Suprapubic skin (tissue), 4 donors: ENCODE measurements at regions not wholly inside any gene's neighbourhood (a gene's known extent, or its start where the extent isn't known, plus 50 kb on each side); places are given as distances from the start of the nearest gene placed in this dataset.

ENCODE experiments used
- DNase-seq, 2 donors: peaks; one replicate each; pipeline ENCODE4 v3.0.0-alpha.2; 2019; ENCODE audit warnings: low spot score in 2 of 2
- H3K27ac ChIP-seq: fragments of 200-600 bp; sonication (generic); one replicate; pipeline ENCODE4 v1.5.1; 2019
- H3K27me3 ChIP-seq: fragments of 200-600 bp; sonication (generic); one replicate; pipeline ENCODE4 v1.5.1; 2019
- H3K36me3 ChIP-seq: fragments of 200-600 bp; sonication (generic); one replicate; pipeline ENCODE4 v1.5.1; 2019
- H3K4me1 ChIP-seq: fragments of 200-600 bp; sonication (generic); one replicate; pipeline ENCODE4 v1.5.1; 2019
- H3K4me3 ChIP-seq: fragments of 200-600 bp; sonication (generic); one replicate; pipeline ENCODE4 v1.5.1; 2019; ENCODE audit warnings: mild to moderate bottlenecking
- H3K9me3 ChIP-seq: fragments of 200-600 bp; sonication (generic); one replicate; pipeline ENCODE4 v1.5.1; 2019
- EP300 ChIP-seq: sonication (generic); formaldehyde crosslinking; IDR thresholded peaks from one replicate; pipeline ENCODE4 v1.6.1; 2017; ENCODE audit warnings: antibody characterized with exemption
- POLR2A ChIP-seq, 2 donors: fragments of 450-650 bp; IDR thresholded peaks; one replicate each; pipeline ENCODE4 v1.6.1; 2017; ENCODE audit warnings: antibody characterized with exemption in 2 of 2, mild to moderate bottlenecking in 2 of 2, moderate library complexity in 2 of 2
- POLR2AphosphoS5 ChIP-seq, 3 donors: sonication (generic); formaldehyde crosslinking; IDR thresholded peaks; one replicate each; pipeline ENCODE4 v1.6.1; 2017; ENCODE audit warnings: antibody characterized with exemption in 3 of 3
- WGBS: methylation state at CpG from one replicate; pipeline ENCODE4 v1.1.5; 2018; 5-methylcytosine and 5-hydroxymethylcytosine counted together
- TF ChIP-seq, protein P1 (sequence below), 2 donors: fragments of 200-600 bp in 1 of 2; fragments of 450-650 bp in 1 of 2; sonication (generic) in 1 of 2; IDR thresholded peaks; one replicate each; pipeline ENCODE4 v1.5.1; 2016 to 2019; ENCODE audit warnings: antibody characterized with exemption in 2 of 2, mild to moderate bottlenecking in 1 of 2, moderate library complexity in 1 of 2

DNA sequence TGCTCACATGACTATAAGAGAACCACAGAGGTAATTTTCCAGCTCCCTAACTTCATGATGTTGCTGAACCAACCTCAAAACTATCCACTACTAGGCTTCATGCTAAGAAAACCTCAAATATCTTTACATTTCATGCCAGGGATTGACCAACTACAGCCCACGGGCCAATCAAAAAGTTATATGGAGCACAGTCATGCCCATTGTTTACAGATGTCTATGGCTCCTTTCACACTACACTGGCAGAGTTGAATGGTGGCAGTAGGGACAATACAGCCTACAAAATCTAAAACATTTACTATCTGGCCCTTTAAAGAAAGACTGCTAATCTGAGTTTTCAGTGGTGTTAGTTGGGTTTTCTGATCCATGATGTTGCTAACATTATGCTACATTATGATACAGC lies 154.8 kb downstream of the TM2D1 start:
- 77% methylated on average over 1 of the region's 1 CpG for WGBS
- no peak for DNase-seq
- Histone ChIP-seq H3K4me3 (no peak overlapping the region), H3K27me3 (no peaks in the 10 kb centered on the region), H3K36me3 (no peaks in the 10 kb centered on the region), H3K4me1 (no peaks in the 10 kb centered on the region), H3K27ac (no peak overlapping the region), H3K9me3 (peaks cover 14% of the 10 kb centered on the region)
- TF ChIP-seq, protein P1, sequence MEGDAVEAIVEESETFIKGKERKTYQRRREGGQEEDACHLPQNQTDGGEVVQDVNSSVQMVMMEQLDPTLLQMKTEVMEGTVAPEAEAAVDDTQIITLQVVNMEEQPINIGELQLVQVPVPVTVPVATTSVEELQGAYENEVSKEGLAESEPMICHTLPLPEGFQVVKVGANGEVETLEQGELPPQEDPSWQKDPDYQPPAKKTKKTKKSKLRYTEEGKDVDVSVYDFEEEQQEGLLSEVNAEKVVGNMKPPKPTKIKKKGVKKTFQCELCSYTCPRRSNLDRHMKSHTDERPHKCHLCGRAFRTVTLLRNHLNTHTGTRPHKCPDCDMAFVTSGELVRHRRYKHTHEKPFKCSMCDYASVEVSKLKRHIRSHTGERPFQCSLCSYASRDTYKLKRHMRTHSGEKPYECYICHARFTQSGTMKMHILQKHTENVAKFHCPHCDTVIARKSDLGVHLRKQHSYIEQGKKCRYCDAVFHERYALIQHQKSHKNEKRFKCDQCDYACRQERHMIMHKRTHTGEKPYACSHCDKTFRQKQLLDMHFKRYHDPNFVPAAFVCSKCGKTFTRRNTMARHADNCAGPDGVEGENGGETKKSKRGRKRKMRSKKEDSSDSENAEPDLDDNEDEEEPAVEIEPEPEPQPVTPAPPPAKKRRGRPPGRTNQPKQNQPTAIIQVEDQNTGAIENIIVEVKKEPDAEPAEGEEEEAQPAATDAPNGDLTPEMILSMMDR (IDR thresholded peaks at IDR 0.05) = no peak
- no peak for TF ChIP-seq POLR2A (IDR thresholded peaks at IDR 0.05)
- TF ChIP-seq POLR2AphosphoS5 (IDR thresholded peaks at IDR 0.05) = no peak

DNA sequence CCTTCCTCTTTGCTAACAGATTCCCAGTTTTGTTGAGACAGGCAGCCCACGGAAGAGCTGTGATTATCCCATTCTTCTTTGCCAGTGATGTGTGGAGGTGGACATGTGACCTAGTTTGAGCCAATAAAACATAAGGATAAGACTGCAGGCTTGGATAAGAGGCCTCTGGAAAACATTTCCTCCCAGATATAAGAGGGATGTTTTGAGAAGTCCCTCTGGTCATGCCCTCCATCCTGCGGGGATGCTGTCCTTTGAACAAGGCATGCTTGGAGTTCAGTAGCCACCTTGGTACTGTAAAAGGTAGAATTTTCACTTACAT lies 155.7 kb downstream of the TM2D1 start:
- no peak for DNase-seq
- Histone ChIP-seq H3K4me3 (no peak overlapping the region), H3K9me3 (peaks cover 14% of the 10 kb centered on the region), H3K4me1 (no peaks in the 10 kb centered on the region), H3K36me3 (no peaks in the 10 kb centered on the region), H3K27ac (no peak overlapping the region), H3K27me3 (no peaks in the 10 kb centered on the region)
- TF ChIP-seq, protein P1 (IDR thresholded peaks at IDR 0.05) = no peak
- TF ChIP-seq EP300 (no peak), POLR2AphosphoS5 (IDR thresholded peaks at IDR 0.05) (no peak), POLR2A (IDR thresholded peaks at IDR 0.05) (no peak)
- 62% methylated on average over 2 of the region's 2 CpGs for WGBS

DNA sequence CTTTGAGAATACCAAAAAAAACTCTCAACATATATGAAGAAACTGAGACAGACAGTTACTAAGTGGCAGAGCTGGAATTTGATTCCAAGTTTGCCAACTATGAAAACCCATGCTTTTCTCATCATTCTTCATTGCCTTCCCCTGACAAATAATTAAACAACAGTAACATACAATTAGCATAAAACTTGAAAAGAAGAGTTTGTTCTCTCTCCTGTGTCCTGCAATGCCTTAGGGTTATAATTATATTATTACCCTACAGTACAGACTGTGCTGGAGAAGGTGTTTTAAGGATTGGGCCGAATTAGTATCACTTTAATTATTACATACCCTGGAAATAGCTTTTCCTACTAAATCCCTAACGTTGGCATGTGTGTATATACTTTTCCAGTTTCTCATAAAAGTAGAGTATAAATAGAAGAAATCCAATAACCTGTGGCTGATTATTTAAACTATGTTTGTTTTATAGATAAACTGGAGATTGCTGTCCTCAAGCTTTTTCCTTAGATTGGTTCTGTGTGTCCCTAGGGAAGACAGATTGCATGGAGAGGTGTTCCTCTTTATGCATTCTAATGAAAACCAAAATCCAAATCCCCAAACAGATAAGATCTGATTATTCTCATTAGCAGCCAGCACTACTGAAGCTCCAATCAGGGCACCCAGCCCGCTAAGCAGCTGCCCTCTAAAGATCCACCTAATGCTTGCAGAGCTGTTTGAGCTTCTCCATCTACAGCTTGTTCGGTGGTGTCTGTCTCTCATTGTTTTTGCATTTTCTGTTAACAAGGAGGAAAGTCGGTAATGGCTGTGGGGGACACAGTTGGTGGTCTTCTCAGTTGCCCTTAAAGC lies 156.3 kb downstream of the TM2D1 start:
- Histone ChIP-seq H3K27me3 (no peaks in the 10 kb centered on the region), H3K36me3 (no peaks in the 10 kb centered on the region), H3K9me3 (peaks cover 14% of the 10 kb centered on the region), H3K4me1 (no peaks in the 10 kb centered on the region), H3K4me3 (no peak overlapping the region), H3K27ac (no peak overlapping the region)
- WGBS = 41% methylated on average over 5 of the region's 5 CpGs
- TF ChIP-seq, protein P1 (IDR thresholded peaks at IDR 0.05) = no peak
- TF ChIP-seq POLR2AphosphoS5 (IDR thresholded peaks at IDR 0.05) (no peak), POLR2A (IDR thresholded peaks at IDR 0.05) (no peak), EP300 (no peak)
- DNase-seq = no peak

DNA sequence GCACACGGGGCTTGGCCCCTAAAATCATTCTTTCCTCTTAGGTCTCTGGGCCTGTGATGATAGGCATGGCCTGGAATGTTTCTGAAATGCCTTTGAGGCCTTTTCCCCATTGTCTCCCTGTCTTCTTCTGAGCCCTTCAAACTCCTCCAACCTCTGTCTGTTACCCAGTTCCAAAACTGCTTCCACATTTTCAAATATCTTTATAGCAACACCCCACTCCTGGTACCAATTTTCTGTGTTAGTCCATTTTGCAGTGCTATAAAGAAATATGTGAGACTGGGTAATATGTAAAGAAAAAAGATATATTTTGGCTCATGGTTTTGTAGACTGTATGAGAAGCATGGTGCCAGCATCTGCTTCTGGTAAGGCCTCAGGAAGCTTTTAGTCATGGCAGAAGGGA lies 158.8 kb downstream of the TM2D1 start:
- Histone ChIP-seq H3K27ac (no peak overlapping the region), H3K9me3 (peaks cover 14% of the 10 kb centered on the region), H3K4me3 (no peak overlapping the region), H3K27me3 (no peaks in the 10 kb centered on the region), H3K4me1 (no peaks in the 10 kb centered on the region), H3K36me3 (no peaks in the 10 kb centered on the region)
- WGBS = 92% methylated on average over 1 of the region's 1 CpG
- no peak for DNase-seq
- TF ChIP-seq POLR2AphosphoS5 (IDR thresholded peaks at IDR 0.05) (no peak), POLR2A (IDR thresholded peaks at IDR 0.05) (no peak), EP300 (no peak)
- TF ChIP-seq, protein P1 (IDR thresholded peaks at IDR 0.05) = no peak

DNA sequence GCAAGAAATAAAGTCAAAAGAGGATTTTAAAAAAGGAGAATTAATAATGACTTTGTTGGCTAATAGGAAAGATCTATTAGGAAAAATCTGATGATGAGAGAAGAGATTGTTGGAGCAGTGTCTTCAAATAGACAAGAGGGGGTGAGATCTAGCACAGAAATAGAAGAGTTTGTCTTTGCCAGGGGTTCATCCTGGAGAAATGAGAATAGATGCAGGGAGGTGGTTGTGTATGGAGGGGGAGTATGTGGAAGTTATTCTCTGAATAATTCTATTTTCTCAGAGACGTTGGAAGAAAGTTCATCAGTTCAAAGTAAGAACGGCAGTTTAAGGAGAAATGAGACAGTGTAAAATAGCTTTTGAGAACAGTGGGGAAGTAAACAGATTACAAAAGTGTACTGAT lies 161.3 kb downstream of the TM2D1 start:
- TF ChIP-seq, protein P1 (IDR thresholded peaks at IDR 0.05) = no peak
- TF ChIP-seq POLR2A (IDR thresholded peaks at IDR 0.05) (no peak), EP300 (no peak), POLR2AphosphoS5 (IDR thresholded peaks at IDR 0.05) (no peak)
- H3K36me3 ChIP-seq = no peaks in the 10 kb centered on the region
- no peak overlapping the region for H3K27ac ChIP-seq
- DNase-seq = no peak
- peaks cover 14% of the 10 kb centered on the region for H3K9me3 ChIP-seq
- H3K27me3 ChIP-seq = no peaks in the 10 kb centered on the region
- WGBS = 83% methylated on average over 2 of the region's 2 CpGs
- H3K4me1 ChIP-seq = no peaks in the 10 kb centered on the region
- no peak overlapping the region for H3K4me3 ChIP-seq
